Fibroblast of villous mesenchyme (primary cell): ENCODE measurements at regions not wholly inside any gene's neighbourhood (a gene's known extent, or its start where the extent isn't known, plus 50 kb on each side); places are given as distances from the start of the nearest gene placed in this dataset.

ENCODE experiments used
- DNase-seq: peaks from one replicate; pipeline ENCODE4 v3.0.0-alpha.2; 2010; ENCODE audit warnings: low read depth
- H3K4me3 ChIP-seq: 2 replicates; pipeline ENCODE4 v1.5.1; 2011; ENCODE audit warnings: low read depth, mild to moderate bottlenecking, low read length
- TF ChIP-seq, protein P1 (sequence below): IDR thresholded peaks from 2 replicates; pipeline ENCODE4 v1.5.1; 2012; ENCODE audit warnings: low read depth, mild to moderate bottlenecking, low read length; ENCODE audit not compliant: insufficient read depth

DNA sequence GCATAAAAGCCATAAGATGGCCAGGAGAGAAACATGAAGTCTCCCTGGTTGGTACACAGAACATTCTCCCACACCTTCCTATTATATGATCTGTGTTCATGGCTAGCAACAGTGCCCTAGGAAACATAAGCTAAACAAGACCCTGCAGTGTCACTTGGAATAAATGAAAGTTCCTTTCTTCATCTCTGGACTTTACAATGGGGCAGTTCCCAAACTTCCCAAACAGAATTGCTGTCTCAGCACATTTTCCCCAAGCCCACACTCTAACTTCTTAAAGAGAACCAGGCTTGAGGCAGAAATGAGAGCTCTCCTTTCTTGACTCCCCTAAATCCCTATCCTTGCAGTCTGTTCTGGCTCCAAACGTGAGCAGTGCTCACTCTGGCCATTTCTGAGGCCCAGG lies 173.2 kb upstream of the CREB1 start:
- TF ChIP-seq, protein P1, sequence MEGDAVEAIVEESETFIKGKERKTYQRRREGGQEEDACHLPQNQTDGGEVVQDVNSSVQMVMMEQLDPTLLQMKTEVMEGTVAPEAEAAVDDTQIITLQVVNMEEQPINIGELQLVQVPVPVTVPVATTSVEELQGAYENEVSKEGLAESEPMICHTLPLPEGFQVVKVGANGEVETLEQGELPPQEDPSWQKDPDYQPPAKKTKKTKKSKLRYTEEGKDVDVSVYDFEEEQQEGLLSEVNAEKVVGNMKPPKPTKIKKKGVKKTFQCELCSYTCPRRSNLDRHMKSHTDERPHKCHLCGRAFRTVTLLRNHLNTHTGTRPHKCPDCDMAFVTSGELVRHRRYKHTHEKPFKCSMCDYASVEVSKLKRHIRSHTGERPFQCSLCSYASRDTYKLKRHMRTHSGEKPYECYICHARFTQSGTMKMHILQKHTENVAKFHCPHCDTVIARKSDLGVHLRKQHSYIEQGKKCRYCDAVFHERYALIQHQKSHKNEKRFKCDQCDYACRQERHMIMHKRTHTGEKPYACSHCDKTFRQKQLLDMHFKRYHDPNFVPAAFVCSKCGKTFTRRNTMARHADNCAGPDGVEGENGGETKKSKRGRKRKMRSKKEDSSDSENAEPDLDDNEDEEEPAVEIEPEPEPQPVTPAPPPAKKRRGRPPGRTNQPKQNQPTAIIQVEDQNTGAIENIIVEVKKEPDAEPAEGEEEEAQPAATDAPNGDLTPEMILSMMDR, result no peak
- DNase-seq, result no peak
- H3K4me3 ChIP-seq, result no peak overlapping the region

DNA sequence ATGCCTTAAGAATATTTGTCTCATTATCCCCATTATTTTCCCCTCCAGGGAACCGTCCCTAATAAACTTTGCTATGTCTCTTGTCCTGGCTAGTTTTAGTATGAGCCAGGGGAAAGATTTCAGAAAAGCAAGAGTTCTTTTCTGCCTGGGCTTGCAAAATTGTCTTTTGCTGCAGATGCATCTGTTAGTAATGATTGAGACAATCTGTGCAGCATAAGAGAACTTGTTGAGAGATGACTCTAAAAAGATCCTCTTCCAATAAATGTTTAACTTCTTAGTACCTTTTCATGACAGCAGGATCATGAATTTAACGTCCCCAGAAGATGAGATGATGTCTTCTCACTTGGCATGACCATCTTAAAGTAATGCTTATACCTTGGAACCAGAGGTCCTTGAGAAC lies 172.5 kb upstream of the CREB1 start:
- no peak overlapping the region for H3K4me3 ChIP-seq
- TF ChIP-seq, protein P1, result no peak
- no peak for DNase-seq

DNA sequence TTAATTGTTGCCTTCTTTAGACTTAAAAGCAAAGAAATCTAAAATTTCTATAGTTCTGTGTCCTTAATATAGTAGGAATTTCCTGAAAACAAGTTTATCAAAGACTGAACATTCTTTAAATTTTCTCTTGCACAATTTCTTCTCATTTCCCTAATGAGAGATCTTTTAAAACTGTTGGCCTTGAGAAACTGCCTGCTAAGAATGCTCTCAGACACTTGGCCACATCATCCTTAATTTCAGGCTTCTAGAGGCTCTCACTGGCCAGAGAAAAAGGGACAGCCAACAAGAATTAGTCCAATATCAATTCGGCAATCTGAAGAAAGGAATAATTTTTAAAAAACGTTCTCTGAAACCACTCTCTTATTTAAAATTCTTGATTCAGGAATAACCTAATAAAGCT lies 167.0 kb upstream of the CREB1 start:
- H3K4me3 ChIP-seq, result no peak overlapping the region
- DNase-seq, result no peak
- TF ChIP-seq, protein P1, result no peak

DNA sequence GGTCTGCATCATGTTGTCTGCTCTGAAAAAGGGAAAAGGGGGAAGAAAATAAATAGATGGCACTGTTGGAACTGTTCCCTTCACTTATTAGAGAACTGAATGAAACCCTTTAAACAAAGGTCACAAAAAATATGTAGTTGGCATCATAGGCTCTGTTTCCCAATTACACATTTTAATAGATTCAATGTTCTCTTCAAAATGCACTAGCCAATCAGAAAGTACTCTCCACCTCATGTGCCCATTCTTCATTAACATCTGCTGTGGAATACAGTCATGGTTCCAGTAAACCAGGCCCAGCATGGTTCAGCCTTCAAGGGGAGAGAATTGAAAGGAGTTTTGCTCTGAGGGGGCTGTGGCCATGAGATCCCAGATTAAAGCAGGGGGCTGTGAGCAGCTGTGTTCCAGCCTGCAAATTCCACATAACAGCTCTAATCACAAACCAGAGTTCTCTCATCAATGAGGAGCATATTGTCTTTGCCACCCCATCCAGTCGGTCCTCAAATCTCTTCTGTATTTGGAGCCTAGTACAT lies 165.9 kb upstream of the CREB1 start:
- TF ChIP-seq, protein P1, result no peak
- no peak for DNase-seq
- H3K4me3 ChIP-seq, result no peak overlapping the region

DNA sequence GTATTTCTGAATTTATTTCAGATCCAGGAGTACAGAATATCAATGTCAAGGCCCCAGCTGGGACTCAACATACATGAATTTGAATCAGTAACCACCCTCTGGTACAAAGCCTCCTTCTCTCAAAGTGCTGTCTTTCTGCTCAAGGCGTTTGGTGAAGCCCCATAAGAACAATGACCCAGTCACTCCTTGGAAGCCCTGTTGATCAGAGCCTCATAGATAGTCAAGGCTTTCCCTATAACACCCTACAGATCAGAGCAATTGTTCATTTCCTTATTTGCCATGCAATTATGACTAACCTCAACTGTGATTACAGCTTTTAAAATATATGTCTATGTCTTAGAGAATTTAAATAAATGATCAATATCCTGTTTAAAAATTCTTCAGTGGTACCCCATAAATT lies 159.1 kb upstream of the CREB1 start:
- TF ChIP-seq, protein P1, result no peak
- DNase-seq, result no peak
- no peak overlapping the region for H3K4me3 ChIP-seq

DNA sequence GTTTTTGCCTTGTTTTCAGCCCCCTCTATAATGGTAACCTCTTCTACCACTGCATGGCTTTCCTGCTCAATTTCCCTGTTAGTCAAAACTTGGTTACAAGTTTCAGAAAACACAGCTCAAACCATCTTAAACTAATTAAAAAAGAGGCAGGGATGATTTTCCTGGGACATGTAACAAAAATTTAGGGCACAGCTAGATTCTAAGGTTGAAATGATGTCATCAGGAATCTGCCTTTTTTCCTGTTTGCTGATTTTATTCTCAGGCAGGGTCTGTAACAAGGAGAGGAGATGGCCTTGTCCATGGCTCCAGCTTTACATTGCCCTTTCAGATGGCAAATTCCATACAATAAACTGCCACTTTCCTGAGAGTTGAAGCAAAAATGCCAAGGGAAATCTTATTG lies 157.9 kb upstream of the CREB1 start:
- H3K4me3 ChIP-seq, result no peak overlapping the region
- DNase-seq, result no peak
- TF ChIP-seq, protein P1, result no peak

DNA sequence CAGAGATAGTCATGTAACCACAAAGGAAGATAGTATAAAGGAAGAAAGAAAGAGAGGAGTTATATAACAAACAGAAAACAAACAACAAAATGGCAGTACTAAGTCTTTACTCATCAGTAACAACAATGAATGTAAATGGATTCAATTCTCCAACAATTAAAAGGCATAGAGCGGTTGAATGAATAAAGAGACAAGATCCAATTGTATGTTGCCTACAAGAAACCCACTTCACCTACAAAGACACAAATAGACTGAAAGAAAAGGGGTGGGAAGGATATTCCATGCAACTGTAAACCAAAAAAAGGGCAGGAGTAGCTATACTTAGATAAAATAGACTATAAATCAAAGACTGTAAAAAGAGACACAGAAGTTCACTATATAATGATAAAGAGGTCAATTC lies 157.3 kb upstream of the CREB1 start:
- TF ChIP-seq, protein P1, result no peak
- no peak for DNase-seq
- no peak overlapping the region for H3K4me3 ChIP-seq
